SK-N-MC (cell line): ENCODE measurements at regions not wholly inside any gene's neighbourhood (a gene's known extent, or its start where the extent isn't known, plus 50 kb on each side); places are given as distances from the start of the nearest gene placed in this dataset.

ENCODE experiments used
- EZH2 ChIP-seq: fragments of 200-600 bp; sonication (generic); IDR thresholded peaks from one replicate; pipeline ENCODE4 v1.6.1; 2017; ENCODE audit warnings: antibody characterized with exemption
- POLR2AphosphoS5 ChIP-seq: IDR thresholded peaks from 2 replicates; pipeline ENCODE4 v1.6.1; 2012; ENCODE audit warnings: mild to moderate bottlenecking, low read depth, low read length, borderline replicate concordance

DNA sequence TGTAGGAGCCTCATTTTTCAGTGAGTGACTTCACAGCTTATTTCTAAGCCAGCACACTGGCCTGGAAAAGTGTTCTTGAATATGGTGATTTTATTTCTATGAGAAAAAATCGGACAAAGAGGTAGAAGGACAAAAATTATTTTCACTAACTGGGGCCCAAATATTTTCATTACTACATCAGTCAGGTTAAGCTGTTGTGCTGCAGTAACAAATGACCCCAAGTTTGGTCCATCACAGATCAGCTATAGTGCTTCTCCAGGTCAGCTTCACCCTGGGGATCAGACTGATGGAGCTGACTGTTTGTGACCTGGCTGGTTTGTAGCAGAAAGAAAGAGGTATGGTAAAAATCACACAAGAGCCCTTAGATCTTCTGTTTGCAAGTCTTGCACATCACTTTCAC, 97.9 kb upstream of the STT3B start:
- TF ChIP-seq EZH2, result no peak
- no peak for TF ChIP-seq POLR2AphosphoS5
